GM21529 (cell line): ENCODE measurements at regions not wholly inside any gene's neighbourhood (a gene's known extent, or its start where the extent isn't known, plus 50 kb on each side); places are given as distances from the start of the nearest gene placed in this dataset.

Experiments used
- ATAC-seq: cut with Tn5 transposase; IDR thresholded peaks from one replicate; pipeline ENCODE4 v1.9.1; 2021; ENCODE audit not compliant: unreplicated experiment

DNA sequence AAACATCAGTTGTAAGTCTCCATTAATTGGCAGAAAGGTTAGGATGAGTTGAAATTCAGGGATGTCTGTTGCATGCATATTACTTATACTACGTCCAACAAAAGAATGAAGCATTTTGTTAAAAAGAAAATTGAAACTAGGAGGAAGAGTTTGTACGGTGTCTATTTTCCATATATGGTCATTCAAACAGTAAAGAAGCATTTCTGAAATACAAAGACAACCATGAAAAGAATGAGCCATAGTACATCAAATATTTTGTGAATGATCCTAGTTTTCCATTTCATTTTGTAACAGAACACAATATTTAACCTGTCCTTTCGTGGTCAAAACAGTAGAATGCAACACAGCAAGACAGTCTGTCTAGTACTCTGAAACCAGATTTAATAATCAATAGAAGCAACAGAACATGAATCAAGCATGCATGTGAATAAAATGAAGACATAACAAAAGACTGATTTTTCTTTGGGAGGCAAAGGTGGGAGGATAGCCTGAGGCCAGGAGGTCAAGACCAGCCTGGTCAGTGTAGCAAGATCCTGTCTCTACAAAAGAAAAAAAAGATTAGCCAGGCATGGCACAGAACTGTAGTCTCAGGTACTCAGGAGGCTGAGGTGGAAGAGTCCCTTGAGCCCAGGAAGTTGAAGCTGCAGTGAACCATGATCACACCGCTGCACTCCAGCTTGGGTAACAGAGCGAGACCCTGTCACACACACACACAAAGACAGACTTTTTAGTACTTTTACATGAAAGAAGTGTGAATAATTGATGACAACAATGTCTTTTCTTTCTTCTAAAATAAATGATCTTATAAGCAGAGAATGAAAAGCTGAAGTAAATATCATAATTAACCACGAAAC is 156.0 kb downstream of the LRIG3 start:
- no peak for ATAC-seq

DNA sequence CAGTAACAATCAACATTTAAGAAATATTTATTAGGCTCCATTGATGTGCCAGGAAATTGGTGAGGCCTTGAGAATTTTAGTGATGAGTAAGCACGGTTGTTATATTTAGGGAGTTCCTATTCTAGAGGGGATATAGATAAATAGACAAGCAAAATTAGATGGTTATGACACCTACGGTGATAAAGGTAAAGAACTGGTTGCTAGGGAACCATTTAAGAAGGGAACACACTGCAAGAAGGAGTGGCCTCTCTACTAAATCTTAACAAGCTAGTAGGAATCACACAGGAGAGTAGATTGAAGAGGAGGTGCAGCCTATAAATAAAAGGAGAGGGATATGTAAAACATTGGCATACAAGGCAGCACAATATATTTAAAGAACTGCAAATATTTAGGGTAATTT is 155.2 kb downstream of the LRIG3 start:
- no peak for ATAC-seq

DNA sequence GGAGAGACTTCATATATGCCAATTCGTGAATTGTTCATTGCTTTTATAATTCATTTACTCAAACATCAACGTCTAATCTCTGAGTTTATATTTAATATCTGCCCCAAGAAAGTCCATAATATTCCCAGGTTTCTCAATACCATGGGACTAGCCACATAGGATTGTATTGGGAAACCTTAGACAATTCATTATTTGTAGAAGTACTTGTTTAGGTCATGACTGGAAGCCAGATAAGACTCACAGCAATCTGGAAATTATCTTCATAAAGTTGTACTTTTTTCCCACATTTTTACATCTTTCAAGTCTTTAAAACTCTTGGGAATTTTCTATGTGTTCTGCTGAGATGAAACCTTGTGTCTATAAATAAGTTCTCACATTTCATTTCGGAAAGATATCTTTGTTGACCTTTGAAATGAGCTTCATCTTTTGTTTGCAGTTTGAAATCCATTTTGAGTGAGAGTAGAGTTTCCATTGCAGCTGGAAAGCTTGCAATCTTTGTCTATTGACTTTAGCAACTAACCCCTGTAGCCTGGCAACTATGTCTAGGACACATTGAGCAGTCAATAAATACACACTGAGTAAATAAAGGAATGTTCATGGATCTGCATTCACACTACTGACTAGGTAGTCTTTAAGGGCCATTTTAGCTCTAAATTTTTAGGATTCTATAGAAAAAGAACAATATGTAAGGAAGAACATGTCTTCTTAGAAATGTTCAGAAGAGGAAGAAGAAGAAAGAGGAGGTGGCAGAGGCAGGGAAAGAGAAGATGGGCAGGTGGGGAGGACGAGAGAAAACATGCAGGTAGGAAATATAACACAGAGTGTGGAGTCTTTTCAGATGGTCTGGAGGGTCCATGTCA is 154.4 kb downstream of the LRIG3 start:
- ATAC-seq = no peak

DNA sequence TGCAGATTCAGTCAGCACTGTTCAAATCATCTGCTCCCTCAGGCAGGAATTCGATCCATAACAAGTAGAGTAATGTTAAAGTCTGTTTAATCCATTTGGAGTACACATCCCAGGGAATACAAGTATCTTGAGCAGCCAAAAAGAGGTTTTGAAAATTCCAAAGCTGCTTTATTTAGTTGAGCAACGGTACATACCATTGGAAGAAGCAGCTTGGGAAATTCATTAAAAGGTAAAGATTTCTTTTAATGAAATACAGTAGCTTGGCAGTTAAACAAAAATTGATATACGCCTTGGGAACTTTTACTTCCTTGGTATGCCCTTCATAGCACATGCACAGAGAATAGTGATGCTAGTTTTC is 153.8 kb downstream of the LRIG3 start:
- ATAC-seq = no peak

DNA sequence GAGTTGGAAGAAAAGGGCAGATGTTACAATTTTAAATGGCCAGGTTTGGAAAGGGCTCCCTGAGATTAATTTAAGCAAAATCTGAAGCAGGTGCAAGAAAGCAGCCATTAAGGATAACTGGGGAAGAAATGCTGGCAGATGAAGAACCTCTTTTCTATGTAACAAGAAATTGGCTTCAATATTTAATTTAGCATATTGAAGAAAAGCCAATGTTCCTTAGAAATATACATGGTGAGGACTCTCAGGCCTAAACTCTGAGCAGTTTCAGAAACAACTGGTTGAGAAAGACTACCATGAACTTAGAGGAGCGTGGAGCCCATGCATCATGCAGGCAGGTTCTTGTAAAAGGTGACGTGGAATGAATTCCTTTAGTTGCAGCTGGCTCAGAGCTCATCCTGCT is 152.8 kb downstream of the LRIG3 start:
- ATAC-seq = no peak

DNA sequence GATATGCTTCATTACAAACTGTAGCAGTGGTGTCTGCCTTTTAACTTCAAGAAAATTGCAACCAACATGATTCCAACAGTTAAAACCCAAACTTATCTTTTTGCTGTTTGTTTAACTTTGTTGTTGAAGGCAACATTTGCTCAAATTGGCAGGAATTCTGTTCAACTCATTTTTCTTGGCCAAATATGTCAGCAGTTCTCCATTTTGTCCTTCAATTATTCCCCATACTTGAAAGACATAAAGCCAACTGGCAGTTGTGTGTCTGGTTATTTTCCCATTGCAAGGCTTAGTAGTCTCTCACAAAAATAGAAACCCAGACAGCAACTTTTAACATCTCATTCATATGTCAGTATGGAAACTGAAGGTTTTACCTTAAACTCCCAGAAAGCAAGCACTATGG is 146.3 kb downstream of the LRIG3 start:
- no peak for ATAC-seq

DNA sequence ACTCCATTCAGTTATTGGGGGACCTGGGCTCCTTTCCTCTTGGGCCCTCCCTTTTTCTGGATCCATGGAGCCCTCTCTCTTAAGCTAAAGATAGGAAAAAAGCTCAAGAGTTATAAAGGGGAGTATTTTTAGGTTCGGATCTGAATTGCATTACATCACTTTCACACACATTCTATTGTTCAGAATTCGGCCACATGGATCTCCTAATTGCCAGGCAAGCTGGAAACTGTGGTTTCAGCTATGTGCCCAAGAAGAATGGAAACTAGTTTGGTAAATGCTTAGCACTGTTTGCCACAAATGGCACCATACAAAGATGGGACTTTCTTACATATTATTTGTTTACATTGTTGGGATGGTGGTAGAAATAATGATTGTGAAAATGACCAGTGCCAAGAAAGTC is 145.6 kb downstream of the LRIG3 start:
- ATAC-seq = no peak

DNA sequence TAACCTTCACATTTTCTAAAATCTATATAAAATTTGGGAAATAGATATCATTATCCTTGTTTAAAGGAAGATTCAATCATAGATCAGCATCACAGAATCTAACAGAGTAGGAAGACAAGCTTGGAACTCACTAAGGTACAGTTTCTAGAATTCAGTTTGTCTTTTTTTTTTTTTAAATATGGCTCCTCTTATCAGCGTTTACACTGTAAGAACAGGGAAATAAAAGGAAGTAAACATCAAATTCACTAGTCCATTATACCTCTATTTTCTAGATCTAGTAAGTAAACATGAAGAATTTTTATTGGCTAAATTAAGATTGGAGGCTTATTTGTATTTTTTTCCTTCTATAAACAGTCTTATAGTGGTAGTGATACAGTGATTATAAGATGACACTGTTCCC is 144.9 kb downstream of the LRIG3 start:
- ATAC-seq = no peak

DNA sequence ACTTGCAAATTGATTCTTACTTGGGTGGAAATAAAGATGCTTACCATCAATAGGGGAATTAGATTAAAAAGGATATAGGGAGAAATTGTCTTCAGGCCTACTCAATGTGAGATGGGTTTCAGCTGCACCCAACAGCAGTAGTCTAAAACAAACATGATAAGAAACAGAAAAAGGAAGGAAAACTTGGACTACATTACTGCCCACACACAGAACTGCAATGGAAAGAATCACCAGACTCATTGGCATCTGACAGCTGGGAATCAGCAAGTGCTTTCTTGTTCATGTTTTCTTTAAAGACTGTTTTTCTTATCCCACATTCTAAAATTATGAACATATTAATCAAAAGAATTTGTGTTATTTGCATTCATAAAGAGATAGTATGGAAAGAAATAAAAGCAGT is 144.2 kb downstream of the LRIG3 start:
- no peak for ATAC-seq

DNA sequence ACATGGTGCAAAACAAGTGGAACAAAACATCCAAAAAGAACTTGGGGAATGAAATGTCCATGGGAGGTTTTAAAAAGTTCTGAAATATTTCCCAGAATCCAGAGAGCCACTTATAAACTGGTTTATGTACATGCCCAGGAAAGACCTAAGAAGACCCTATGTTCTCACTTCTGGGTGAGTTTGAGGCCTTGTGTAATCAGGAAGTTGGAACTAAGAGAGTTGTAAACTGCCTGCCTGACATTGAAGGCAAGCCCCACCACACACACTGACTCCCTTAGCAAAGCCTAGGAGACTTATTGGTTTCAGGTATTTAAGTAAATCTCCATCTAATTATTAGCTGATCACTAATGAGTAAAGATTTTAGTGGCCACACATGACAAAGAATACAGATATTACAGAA is 142.5 kb downstream of the LRIG3 start:
- no peak for ATAC-seq

DNA sequence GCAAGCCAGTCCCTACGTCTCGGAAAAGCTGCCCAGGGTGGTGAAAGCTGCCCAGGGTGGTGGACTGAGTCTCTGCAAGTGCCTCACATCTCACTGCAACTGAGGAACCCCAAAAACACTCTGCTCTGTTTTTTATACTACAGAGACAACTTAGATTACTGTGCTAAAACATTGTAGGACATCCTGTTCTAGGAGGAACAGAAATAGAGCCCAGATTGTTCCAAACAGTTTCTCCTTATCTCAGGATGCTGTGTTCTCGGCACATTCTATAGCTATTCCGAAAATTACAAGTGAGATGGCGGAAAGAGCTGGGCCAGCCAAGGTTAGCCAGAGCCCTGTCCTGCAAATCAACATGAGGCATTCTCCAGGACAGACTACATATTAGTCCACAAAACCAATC is 138.7 kb downstream of the LRIG3 start:
- ATAC-seq = no peak

DNA sequence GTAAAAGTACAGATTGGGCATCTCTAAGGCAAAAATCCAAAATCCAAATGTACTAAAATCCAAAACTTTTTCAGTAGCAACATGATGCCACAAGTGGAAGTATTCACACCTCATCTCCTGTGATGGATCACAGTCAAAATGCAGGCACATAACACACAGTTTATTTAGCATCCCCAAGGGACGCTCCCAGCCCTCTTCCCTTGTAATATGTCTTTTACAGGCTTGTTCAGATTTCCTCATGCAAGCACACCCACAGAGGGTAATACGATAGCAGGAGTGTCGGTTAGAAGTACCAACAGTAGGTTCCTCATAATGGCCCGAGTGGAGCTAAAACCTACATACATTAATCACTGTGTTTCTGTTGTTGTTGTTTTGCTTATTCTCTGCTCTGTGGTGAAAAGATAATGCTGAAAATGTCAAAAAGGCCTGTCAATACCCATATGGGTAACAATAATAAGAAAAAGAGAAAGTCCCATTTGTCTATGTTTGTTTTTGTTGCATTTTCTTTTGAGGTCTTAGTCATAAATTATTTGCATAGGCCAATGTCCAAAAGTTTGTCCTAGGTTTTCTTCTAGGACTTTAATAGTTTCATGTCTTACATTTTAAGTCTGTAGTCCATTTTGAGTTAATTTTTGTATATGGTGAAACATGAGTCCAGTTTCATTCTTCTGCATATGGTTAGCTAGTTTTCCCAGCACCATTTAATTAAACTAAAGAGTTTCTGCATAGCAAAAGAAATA is 133.1 kb downstream of the LRIG3 start:
- no peak for ATAC-seq

DNA sequence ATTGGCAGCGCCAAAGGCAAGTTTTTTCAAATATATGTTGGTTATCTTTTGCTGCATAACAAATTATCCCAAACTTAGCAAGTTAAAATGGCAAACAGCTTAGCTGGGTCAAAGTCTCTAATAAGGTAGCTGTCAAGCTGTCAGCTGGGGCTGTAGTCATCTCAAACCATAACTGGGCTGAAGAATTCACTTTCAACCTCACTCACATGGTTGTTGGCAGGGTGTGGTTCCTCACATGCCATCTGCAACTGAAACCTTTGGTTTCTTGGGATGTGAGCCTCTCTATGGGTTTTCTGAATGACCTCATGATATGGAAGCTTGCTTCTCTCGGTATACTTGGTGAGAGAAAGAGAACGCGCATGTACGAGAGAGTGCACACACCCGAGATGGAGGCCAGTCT is 125.4 kb downstream of the LRIG3 start:
- ATAC-seq = no peak

DNA sequence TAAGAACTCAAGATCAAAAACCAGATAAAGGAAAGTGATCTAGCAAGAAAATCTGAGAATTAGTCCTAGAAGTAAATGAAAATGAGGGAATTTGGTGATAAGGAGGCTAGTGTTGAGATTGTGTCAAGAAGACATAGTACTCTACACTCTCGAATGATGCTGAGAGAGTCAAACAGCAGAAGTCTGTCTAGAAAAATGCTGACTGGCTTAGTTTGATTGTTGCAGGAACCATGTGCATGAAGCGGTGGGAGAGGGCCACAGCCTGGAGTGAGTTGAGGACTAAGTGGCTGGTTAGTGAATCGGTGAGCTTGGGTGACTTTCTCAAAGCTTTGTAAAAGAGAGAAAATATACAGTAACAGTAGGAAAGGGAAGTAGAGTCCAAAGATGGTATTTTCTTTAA is 124.5 kb downstream of the LRIG3 start:
- no peak for ATAC-seq

DNA sequence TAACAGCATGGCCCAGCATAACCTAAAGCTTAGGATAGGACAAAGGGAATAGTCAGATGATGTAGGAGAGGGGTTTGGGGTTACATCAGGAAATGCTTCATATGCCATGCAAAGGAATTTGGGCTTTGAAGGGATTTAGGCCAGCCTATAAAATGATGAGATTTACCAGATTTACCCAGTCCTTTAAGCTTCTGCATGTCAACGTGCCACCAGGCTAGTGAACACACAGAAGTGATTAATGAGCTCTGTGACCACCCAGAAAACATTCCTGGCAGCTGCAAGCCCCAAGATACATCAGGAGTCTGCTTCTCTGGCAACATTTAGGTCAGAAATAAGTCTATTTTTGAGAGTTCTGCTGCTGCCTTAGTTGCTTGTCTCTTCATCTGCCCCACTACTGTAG is 118.3 kb downstream of the LRIG3 start:
- ATAC-seq = no peak

DNA sequence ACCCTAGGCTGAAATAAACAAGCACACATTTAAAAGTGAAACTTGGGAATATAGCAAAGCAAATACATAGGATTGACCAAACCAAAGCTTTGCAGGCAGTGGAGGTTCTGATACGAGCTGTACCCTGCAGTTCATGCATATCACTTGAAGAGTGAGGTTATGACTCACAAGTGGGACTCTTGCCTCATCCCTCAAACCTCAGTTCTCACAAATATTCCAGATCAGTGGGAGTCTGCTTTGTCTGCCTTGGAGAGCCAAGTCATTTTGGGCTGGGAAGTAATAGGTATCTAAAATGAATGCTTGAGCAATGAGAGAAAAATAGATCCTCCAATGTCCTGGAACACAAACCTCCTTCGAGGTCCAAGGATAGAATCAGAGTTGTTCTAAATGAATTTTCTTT is 116.4 kb downstream of the LRIG3 start:
- ATAC-seq = no peak

DNA sequence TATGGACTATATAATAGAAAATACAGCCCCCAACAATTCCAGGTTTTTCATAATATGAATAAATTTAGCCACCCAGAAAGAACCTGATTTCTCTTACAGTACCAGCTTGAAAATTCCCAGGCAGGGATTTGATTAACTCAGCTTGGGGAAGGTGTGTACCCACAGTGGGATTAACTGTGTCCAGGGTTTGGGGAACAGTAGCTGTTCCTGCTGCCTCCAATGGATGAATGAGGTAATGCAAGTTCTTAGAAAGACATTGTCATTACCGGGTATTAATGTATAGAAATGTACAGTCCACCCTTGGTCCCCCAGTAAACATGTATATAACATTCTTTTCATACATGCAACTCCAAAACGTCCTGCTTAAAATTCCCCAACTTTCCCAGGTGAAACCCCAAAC is 115.6 kb downstream of the LRIG3 start:
- peak; percentile 62 for ATAC-seq

DNA sequence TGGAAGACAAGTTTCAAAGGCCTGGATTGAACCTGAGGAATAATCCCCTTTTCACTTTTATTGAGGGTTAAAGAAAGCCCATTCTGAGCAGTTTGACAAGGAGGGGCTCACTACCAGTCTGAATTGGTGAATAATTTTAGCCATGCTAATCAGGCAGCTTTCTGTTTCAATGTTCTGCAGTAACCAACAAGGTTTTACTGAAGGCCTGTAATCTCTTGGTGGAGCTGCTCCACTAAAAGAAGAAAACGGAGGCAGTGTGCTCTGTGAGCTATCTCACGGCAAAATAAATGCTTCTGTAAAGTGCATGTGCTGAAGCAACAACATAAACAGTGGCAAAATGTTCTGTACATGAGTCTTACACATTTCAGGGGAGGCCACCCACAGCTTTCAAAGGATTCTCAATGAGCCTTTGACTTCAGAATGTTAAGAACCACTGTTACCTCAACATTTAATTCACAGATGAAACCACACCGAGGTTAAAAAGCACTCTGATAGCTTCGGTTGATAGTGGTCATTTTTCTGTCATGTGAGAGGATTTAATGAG is 111.2 kb downstream of the LRIG3 start:
- no peak for ATAC-seq

DNA sequence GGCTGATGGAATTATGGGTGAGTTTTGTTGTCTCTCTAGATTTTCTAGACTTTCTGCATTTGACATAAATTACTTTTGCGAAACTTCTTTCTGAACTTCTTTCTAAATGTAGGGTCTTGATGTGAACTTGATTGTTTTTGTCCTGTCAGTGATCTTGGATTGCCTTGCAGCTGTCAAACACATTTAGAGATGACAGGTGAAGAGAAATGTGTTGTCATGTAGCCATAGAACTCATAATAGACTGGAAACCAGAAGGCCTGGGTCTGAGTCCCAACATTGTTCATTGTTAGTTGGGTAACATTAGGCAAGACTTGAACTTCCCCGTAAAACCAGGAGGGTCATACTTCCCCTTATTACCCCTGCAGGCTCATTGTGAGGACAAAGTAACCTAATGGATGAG is 109.0 kb downstream of the LRIG3 start:
- no peak for ATAC-seq

DNA sequence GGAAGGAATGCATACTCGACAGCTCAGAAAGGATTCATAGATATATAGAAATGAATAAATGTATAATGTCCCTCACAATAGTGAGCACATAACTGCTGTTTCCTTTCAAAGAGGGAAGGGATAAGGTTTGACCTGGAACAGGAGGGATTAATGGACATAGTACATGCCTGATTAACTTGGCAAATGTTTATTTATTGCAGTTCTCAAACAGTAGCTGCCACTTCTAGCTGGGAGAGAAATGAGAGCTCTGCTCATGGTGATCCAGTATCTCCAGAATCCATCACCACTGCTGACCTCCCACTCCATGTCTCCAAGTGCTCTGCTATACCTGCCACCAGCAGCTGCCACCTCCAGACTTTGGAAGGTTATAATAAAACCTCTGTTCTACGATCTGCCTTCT is 108.1 kb downstream of the LRIG3 start:
- no peak for ATAC-seq

DNA sequence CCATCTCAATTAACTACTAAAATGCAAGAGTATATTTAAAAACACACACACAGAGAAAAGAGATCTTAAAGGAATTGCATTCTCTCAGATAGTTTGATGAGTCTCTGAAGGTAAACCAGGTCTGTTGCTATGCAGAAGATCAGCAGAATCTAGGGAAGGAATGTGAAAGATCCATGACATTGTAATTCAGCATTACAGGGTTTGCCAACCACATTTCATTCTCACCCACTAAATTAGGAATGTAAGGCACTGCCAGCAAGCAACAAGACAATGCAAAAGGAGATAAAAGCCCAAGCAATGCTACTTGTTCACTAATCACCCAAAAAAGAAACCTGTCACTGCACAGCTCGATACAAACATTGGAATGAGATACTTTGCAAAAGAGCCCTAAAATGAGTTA is 106.3 kb downstream of the LRIG3 start:
- no peak for ATAC-seq
